ENCODE measurements at regions not wholly inside any gene's neighbourhood (a gene's known extent, or its start where the extent isn't known, plus 50 kb on each side); places are given as distances from the start of the nearest gene placed in this dataset.

DNA sequence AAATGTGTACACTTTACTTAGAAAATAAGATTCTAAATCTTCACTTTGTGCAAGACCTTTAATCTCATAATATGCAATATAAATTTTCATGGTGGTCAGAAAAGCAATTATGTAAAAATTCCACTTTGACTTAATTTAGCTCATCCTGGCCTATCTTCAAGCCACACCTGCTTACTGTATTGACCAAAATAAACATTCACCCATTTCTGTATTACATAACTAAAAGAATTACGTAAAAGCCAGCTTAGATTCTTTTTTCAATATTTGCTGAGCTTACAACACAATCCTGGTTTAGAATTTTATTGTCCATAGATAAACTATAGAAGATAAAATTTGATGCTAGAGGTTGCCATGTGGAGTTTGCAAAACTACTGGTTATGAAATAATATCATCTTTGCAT, 172.9 kb upstream of the GRM3 start:
- TF ChIP-seq POLR2A (IDR thresholded peaks at IDR 0.05) = no peak
- TF ChIP-seq, protein P1, sequence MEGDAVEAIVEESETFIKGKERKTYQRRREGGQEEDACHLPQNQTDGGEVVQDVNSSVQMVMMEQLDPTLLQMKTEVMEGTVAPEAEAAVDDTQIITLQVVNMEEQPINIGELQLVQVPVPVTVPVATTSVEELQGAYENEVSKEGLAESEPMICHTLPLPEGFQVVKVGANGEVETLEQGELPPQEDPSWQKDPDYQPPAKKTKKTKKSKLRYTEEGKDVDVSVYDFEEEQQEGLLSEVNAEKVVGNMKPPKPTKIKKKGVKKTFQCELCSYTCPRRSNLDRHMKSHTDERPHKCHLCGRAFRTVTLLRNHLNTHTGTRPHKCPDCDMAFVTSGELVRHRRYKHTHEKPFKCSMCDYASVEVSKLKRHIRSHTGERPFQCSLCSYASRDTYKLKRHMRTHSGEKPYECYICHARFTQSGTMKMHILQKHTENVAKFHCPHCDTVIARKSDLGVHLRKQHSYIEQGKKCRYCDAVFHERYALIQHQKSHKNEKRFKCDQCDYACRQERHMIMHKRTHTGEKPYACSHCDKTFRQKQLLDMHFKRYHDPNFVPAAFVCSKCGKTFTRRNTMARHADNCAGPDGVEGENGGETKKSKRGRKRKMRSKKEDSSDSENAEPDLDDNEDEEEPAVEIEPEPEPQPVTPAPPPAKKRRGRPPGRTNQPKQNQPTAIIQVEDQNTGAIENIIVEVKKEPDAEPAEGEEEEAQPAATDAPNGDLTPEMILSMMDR (IDR thresholded peaks at IDR 0.05) = no peak

Data from heart left ventricle (tissue), 13 donors.